Mesendoderm (in vitro differentiated cells): ENCODE measurements at regions not wholly inside any gene's neighbourhood (a gene's known extent, or its start where the extent isn't known, plus 50 kb on each side); places are given as distances from the start of the nearest gene placed in this dataset.

Experiments used
- DNase-seq: peaks from one replicate; pipeline ENCODE4 v3.0.0; 2013
- H2AK5ac ChIP-seq: 2 replicates; pipeline ENCODE4 v1.6.1; 2013; ENCODE audit warnings: low read length, inconsistent platforms
- H2BK120ac ChIP-seq: 2 replicates; pipeline ENCODE4 v1.6.1; 2013; ENCODE audit warnings: low read depth, mild to moderate bottlenecking, low read length, moderate library complexity, mixed read lengths
- H2BK15ac ChIP-seq: replicated peaks from 2 replicates; pipeline ENCODE4 v1.6.1; 2013; ENCODE audit warnings: low read depth, mild to moderate bottlenecking, moderate library complexity
- H2BK5ac ChIP-seq: 2 replicates; pipeline ENCODE4 v1.6.1; 2013; ENCODE audit warnings: low read length, inconsistent platforms
- H3K18ac ChIP-seq: 2 replicates; pipeline ENCODE4 v1.6.1; 2013; ENCODE audit warnings: mild to moderate bottlenecking, low read length, mixed read lengths
- H3K23ac ChIP-seq: one replicate; pipeline ENCODE4 v1.6.1; 2013; ENCODE audit warnings: low read length
- H3K27ac ChIP-seq: 2 replicates; pipeline ENCODE4 v1.5.1; 2013; ENCODE audit warnings: low read depth, mild to moderate bottlenecking, inconsistent platforms, low read length, moderate library complexity
- H3K27me3 ChIP-seq: 2 replicates; pipeline ENCODE4 v1.6.1; 2013; ENCODE audit warnings: low read length, control low read depth, mild to moderate bottlenecking, inconsistent platforms; ENCODE audit not compliant: insufficient read depth, poor library complexity
- H3K36me3 ChIP-seq: 2 replicates; pipeline ENCODE4 v1.6.1; 2013; ENCODE audit warnings: low read length, inconsistent platforms; ENCODE audit not compliant: control insufficient read depth, insufficient read depth
- H3K4ac ChIP-seq: one replicate; pipeline ENCODE4 v1.6.1; 2013; ENCODE audit warnings: low read depth, mild to moderate bottlenecking, low read length, moderate library complexity
- H3K4me1 ChIP-seq: 2 replicates; pipeline ENCODE4 v1.6.1; 2013; ENCODE audit warnings: low read depth, low read length, inconsistent platforms; ENCODE audit not compliant: control insufficient read depth
- H3K4me2 ChIP-seq: 2 replicates; pipeline ENCODE4 v1.6.1; 2013; ENCODE audit warnings: low read length
- H3K4me3 ChIP-seq: 2 replicates; pipeline ENCODE4 v1.5.1; 2013; ENCODE audit warnings: mild to moderate bottlenecking, low read length
- H3K56ac ChIP-seq: one replicate; pipeline ENCODE4 v1.6.1; 2013; ENCODE audit warnings: low read length
- H3K79me1 ChIP-seq: 2 replicates; pipeline ENCODE4 v1.6.1; 2013; ENCODE audit warnings: low read length, inconsistent platforms
- H3K79me2 ChIP-seq: 2 replicates; pipeline ENCODE4 v1.6.1; 2013; ENCODE audit warnings: mild to moderate bottlenecking, low read length; ENCODE audit not compliant: control insufficient read depth, insufficient read depth
- H3K9ac ChIP-seq: 2 replicates; pipeline ENCODE4 v1.6.1; 2013; ENCODE audit warnings: low read length, inconsistent platforms
- H4K5ac ChIP-seq: one replicate; pipeline ENCODE4 v1.6.1; 2013; ENCODE audit warnings: low read length
- H4K8ac ChIP-seq: one replicate; pipeline ENCODE4 v1.6.1; 2013; ENCODE audit warnings: low read depth, mild to moderate bottlenecking, control low read depth, low read length, moderate library complexity
- WGBS: extraction: QIAGEN DNeasy Blood & Tissue Kit; methylation state at CpG from one replicate; pipeline ENCODE4 v1.1.7; 2013; ENCODE audit warnings: low lambda C conversion rate, missing lambda C conversion rate; ENCODE audit not compliant: insufficient coverage; ENCODE audit errors: extremely low coverage; 5-methylcytosine and 5-hydroxymethylcytosine counted together

GRCh38 chr14:25120261-25120660 lies 70.3 kb upstream of the STXBP6 start:
- WGBS = no CpG with 5 or more reads among the region's 3 CpGs
- Histone ChIP-seq H4K8ac (no peak overlapping the region), H3K4me1 (no peaks in the 10 kb centered on the region), H3K79me1 (no peaks in the 10 kb centered on the region), H2BK120ac (no peak overlapping the region), H3K79me2 (no peaks in the 10 kb centered on the region), H3K56ac (no peak overlapping the region), H2BK15ac (no peak overlapping the region), H3K4me2 (no peak overlapping the region), H4K5ac (no peak overlapping the region), H3K4me3 (no peak overlapping the region), H3K18ac (no peak overlapping the region), H3K36me3 (no peaks in the 10 kb centered on the region), H3K27ac (no peak overlapping the region), H3K4ac (no peak overlapping the region), H2BK5ac (no peak overlapping the region), H2AK5ac (no peak overlapping the region), H3K23ac (no peak overlapping the region), H3K27me3 (no peaks in the 10 kb centered on the region), H3K9ac (no peak overlapping the region)
- no peak for DNase-seq

- WGBS = no CpG with 5 or more reads among the region's 2 CpGs
- Histone ChIP-seq H3K36me3 (no peaks in the 10 kb centered on the region), H4K5ac (no peak overlapping the region), H3K79me2 (no peaks in the 10 kb centered on the region), H3K9ac (no peak overlapping the region), H4K8ac (no peak overlapping the region), H2BK15ac (no peak overlapping the region), H3K4me2 (no peak overlapping the region), H3K27me3 (no peaks in the 10 kb centered on the region), H3K4me1 (no peaks in the 10 kb centered on the region), H3K27ac (no peak overlapping the region), H3K18ac (no peak overlapping the region), H3K4me3 (no peak overlapping the region), H2BK120ac (no peak overlapping the region), H3K23ac (no peak overlapping the region), H2AK5ac (no peak overlapping the region), H2BK5ac (no peak overlapping the region), H3K79me1 (no peaks in the 10 kb centered on the region), H3K56ac (no peak overlapping the region), H3K4ac (no peak overlapping the region)
- no peak for DNase-seq
These were observed 68.7 kb upstream of the STXBP6 start for GRCh38 chr14:25118671-25119070.

- Histone ChIP-seq H2BK15ac (no peak overlapping the region), H3K79me2 (no peaks in the 10 kb centered on the region), H3K23ac (no peak overlapping the region), H3K9ac (no peak overlapping the region), H2AK5ac (no peak overlapping the region), H3K36me3 (no peaks in the 10 kb centered on the region), H3K4me3 (no peak overlapping the region), H3K4me2 (no peak overlapping the region), H3K4ac (no peak overlapping the region), H3K27ac (no peak overlapping the region), H3K4me1 (no peaks in the 10 kb centered on the region), H4K8ac (no peak overlapping the region), H4K5ac (no peak overlapping the region), H3K56ac (no peak overlapping the region), H3K27me3 (no peaks in the 10 kb centered on the region), H2BK5ac (no peak overlapping the region), H2BK120ac (no peak overlapping the region), H3K79me1 (no peaks in the 10 kb centered on the region), H3K18ac (no peak overlapping the region)
- WGBS = no CpG with 5 or more reads among the region's 1 CpG
- DNase-seq = no peak
These were observed 67.4 kb upstream of the STXBP6 start for GRCh38 chr14:25117342-25117741.

GRCh38 chr14:25116607-25117006 lies 66.7 kb upstream of the STXBP6 start:
- Histone ChIP-seq H3K79me1 (no peaks in the 10 kb centered on the region), H3K27me3 (no peaks in the 10 kb centered on the region), H3K4ac (no peak overlapping the region), H3K9ac (no peak overlapping the region), H3K4me2 (no peak overlapping the region), H3K36me3 (no peaks in the 10 kb centered on the region), H3K4me1 (no peaks in the 10 kb centered on the region), H3K23ac (no peak overlapping the region), H3K27ac (no peak overlapping the region), H3K79me2 (no peaks in the 10 kb centered on the region), H2BK120ac (no peak overlapping the region), H2BK15ac (no peak overlapping the region), H3K56ac (no peak overlapping the region), H4K8ac (no peak overlapping the region), H3K4me3 (no peak overlapping the region), H2BK5ac (no peak overlapping the region), H3K18ac (no peak overlapping the region), H4K5ac (no peak overlapping the region), H2AK5ac (no peak overlapping the region)
- no peak for DNase-seq

GRCh38 chr14:25113394-25113793 lies 63.4 kb upstream of the STXBP6 start:
- no peak overlapping the region for H3K4me3 ChIP-seq
- 100% methylated on average over 1 of the region's 1 CpG for WGBS

GRCh38 chr14:25111061-25111601 lies 61.2 kb upstream of the STXBP6 start:
- Histone ChIP-seq H2BK120ac (no peak overlapping the region), H3K23ac (no peak overlapping the region), H4K5ac (no peak overlapping the region), H3K27me3 (no peaks in the 10 kb centered on the region), H3K79me2 (no peaks in the 10 kb centered on the region), H3K9ac (no peak overlapping the region), H3K4me1 (no peaks in the 10 kb centered on the region), H2BK5ac (no peak overlapping the region), H3K4ac (no peak overlapping the region), H3K27ac (no peak overlapping the region), H3K36me3 (no peaks in the 10 kb centered on the region), H3K4me3 (no peak overlapping the region), H2AK5ac (no peak overlapping the region), H3K18ac (no peak overlapping the region), H3K56ac (no peak overlapping the region), H3K4me2 (no peak overlapping the region), H3K79me1 (no peaks in the 10 kb centered on the region), H2BK15ac (no peak overlapping the region), H4K8ac (no peak overlapping the region)
- DNase-seq = peak; percentile 89
- no CpG with 5 or more reads among the region's 2 CpGs for WGBS

More at GRCh38 chr14:25113394-25113793, 63.4 kb upstream of the STXBP6 start:
- Histone ChIP-seq H2BK120ac (no peak overlapping the region), H3K56ac (no peak overlapping the region), H3K4me1 (no peaks in the 10 kb centered on the region), H3K9ac (no peak overlapping the region), H4K5ac (no peak overlapping the region), H3K79me2 (no peaks in the 10 kb centered on the region), H2AK5ac (no peak overlapping the region), H3K4ac (no peak overlapping the region), H2BK15ac (no peak overlapping the region), H3K79me1 (no peaks in the 10 kb centered on the region), H3K27me3 (no peaks in the 10 kb centered on the region), H3K23ac (no peak overlapping the region), H4K8ac (no peak overlapping the region), H2BK5ac (no peak overlapping the region), H3K4me2 (no peak overlapping the region), H3K36me3 (no peaks in the 10 kb centered on the region), H3K27ac (no peak overlapping the region), H3K18ac (no peak overlapping the region)
- no peak for DNase-seq
